ENCODE measurements at regions not wholly inside any gene's neighbourhood (a gene's known extent, or its start where the extent isn't known, plus 50 kb on each side); places are given as distances from the start of the nearest gene placed in this dataset.

- TF ChIP-seq, protein P1, sequence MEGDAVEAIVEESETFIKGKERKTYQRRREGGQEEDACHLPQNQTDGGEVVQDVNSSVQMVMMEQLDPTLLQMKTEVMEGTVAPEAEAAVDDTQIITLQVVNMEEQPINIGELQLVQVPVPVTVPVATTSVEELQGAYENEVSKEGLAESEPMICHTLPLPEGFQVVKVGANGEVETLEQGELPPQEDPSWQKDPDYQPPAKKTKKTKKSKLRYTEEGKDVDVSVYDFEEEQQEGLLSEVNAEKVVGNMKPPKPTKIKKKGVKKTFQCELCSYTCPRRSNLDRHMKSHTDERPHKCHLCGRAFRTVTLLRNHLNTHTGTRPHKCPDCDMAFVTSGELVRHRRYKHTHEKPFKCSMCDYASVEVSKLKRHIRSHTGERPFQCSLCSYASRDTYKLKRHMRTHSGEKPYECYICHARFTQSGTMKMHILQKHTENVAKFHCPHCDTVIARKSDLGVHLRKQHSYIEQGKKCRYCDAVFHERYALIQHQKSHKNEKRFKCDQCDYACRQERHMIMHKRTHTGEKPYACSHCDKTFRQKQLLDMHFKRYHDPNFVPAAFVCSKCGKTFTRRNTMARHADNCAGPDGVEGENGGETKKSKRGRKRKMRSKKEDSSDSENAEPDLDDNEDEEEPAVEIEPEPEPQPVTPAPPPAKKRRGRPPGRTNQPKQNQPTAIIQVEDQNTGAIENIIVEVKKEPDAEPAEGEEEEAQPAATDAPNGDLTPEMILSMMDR (IDR thresholded peaks at IDR 0.05) = no peak
- no peak for TF ChIP-seq ZFX (IDR thresholded peaks at IDR 0.05; ENCODE audit: borderline replicate concordance)
These were observed 663.3 kb upstream of the ADGRB3 start for GRCh38 chr6:67971812-67972211.
